AG08396 (cell line): ENCODE measurements at regions not wholly inside any gene's neighbourhood (a gene's known extent, or its start where the extent isn't known, plus 50 kb on each side); places are given as distances from the start of the nearest gene placed in this dataset.
"Not testable (repeated sequence)": the region's sequence is repeated elsewhere in the genome, so short reads cannot be mapped to it uniquely, and the experiment has no call there.

ENCODE experiments used
- DNase-seq: peaks from one replicate; pipeline ENCODE4 v3.0.0; 2012; ENCODE audit warnings: low spot score, mixed read lengths

DNA sequence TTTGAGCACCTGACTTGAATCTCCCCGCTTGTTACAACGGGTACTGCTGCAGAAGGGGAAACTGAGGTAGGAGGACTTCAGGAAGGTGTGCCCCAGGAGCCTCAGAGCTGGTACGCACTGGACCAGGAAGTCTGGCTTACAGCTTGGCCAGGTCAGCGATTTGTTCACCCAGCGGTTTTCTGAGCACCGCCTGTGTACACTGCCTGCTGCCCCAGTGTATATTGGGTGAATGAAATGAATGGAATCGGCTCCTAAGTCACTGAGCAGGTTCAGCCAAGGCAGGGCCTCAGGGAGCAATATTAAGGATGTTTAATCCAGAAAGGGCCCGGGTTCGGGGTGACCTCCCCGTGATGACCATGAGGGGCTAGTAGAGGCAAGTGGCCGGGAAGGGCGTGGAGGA is 164.0 kb upstream of the CIBAR2 start:
- no peak for DNase-seq

DNA sequence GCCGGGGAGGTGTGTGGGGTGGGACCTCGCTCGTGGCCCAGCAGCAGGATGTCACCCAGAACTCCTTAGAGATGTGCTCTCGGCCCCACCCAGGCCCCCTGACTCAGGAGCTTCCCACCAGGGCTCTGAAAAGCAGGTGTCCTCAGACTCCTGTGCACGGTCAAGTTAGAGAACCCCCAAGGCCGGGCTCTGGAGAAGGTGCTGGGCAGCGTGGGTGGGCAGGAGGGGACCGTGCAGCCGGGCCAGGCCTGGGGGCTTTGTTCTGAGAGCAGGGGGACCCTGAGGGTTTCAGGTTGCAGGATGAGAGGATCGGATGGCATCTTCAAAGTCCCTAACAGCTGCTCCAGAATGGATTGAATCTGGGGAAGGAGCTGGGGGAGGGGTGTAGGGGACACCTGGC is 164.4 kb upstream of the CIBAR2 start:
- DNase-seq = no peak

DNA sequence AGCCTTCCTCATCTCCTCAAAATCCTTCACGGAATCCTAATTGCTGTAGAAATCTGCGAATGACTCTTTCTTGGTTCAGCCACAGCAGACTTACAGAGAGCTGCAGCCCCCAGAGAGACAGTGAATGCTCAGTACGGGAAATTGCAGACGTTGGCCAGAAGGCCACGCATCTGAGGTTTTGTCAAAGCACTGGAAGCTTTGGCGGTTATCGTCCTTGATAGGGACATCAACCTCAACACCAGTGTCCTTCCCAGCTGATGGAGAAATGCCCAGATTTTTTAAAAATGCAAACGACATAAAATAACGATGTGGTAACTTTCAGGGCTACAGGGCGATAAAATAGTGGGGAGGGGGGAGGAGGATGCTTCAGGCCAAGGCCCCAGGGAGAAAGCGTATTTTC is 166.6 kb upstream of the CIBAR2 start:
- no peak for DNase-seq

DNA sequence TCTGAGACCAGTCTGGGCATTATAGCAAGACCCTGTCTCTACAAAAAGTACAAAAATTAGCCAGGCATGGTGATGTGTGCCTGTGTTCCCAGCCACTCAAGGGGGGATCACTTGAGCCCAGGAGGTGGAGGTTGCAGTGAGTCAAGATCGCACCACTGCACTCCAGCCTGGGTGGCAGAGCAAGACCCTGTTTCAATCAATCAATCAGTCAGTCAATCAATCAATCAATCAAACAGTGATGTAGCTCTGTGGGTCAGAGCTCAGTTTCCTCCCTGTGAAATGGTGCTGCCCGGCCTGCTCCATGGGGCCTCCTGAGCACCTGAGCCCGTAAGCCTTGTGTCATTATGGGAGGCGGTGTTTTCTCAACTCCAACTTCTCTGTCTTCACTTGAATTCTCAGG is 167.1 kb upstream of the CIBAR2 start:
- no peak for DNase-seq

DNA sequence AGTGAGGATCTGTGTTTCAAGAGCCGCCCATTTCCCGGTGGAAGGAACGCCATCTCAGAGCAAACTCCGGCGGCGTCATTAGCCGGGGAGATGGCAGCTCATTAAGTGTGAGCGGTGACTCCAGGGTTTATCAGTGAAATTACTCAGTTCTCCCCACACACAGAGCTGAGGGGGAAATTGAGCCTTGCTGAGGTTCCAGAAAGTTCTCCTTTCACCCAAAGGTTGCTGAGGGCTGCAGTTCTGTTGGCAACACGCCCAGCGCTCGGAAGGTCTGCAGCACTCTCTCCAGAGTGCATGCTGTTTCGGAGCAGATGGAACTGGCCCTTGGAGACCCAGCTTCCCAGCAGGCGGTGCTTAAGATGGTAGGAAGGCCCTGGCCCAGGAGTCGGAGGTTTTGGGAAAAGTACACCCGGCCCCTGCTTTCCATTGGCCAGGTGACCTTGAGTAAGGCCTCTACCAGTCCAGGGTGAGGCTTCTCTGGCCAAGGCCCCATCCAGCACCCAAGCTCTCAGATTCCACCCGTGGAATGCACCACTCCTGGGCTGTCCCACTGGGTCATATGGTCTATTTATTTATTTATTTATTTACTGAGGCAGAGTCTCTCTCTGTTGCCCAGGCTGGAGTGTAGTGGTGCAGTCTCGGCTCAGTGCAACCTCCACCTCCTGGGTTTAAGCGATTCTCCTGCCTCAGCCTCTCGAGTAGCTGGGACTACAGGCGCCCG is 167.7 kb upstream of the CIBAR2 start:
- DNase-seq = no peak

DNA sequence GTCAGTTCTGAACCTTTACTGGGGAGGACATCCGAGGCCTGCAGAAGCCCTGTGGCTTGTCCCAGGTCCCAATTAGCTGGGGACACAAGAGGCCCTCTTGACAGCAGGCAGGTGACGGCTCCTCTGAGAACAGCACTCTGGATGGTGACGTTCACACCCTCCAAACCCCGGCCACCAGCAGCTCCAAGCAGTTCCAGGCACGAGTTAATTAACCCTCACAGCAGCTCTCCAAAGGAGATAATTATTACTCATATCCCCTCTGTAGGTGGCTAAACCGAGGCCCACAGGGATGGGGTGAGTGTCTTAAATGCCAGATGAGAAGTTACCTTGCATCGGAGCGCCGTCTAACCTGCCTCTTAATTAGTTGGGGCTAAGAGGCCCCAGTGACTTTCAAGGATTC is 168.9 kb upstream of the CIBAR2 start:
- no peak for DNase-seq

DNA sequence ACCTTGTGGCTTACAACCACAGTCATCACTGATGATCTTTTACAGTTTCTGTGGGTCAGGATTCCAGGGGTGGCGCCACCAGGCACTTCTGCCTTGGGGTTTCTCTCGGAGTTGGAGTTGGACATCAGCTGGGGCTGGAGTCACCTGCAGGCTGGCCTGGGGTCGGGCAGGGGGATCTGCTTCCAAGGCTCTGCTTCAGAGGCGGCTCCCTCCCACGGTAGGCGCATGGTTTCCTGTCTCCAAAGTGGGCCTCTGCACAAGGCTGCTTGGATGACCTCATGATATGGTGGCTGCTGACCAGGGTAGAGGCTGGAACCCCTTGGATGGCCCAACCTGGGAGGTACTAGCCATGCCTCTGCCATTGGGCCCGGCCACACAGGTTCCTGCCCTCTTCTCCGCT is 170.6 kb upstream of the CIBAR2 start:
- no peak for DNase-seq

DNA sequence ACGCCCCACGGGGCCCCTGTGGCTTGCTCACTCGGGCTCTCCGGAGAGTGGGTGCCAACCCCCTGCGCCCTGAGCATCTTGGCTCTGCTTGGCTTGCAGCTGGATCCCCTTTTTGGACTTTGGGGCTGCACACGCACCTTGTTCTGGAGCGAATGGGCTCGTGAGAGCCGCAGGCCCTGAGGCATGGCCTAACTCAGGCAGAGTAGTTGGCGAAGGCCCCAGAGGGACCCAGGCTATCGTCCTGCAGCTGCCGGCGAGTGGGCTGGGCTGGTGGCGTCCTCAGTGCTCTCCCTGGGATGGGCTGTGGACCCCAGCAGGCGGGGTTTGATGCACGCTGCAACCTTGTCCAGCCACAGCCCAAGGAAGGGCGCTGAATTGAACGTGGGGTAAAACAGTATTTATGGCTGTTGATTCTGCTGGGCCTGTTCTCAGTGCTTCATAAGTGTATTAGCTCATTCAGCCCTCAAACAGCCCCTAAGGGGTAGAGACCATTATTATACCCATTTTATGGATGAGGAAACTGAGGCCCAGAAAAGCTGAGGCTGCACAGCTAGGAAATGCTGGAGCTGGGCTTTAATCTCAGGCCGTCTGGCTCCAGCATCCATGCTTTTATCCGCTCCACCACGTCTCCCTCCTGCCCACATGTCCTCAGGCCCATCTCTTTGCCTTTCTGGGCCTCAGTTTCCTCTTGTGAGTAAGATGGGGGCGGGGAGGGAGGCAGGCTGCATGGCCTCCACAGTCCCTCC is 171.2 kb upstream of the CIBAR2 start:
- no peak for DNase-seq

DNA sequence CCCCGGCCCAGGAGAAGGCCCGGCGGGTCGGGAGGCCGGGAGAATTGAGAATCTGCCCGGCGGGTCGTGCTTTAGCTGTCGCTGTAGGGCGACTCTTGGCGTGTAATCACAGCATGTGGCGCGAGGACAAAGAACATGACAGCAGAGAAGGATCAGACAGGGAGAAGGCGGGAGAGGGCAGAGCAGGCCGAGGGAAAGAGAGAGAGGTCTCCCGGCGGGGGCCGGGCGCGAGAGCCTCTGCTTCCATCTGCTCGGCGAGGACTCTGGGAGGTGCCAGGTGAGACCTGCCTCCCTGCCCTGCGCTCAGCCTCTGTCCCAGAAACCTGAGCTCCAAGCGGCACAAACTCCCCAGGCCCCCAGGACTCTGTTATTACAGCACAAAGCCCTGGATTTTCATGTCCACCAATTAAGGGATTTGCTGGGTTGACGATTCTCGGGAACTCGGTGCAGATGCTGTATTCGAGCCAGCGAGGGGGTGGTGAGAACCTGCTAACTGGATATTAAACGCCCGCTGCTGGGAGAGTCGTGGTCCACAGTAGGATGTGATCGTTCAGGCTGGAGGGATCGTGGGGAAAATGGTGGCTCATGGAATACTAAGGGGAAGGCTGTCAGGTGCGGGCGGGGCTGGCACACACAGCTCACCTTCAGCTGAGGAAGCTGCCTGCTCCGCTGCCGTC is 172.0 kb upstream of the CIBAR2 start:
- DNase-seq = no peak

DNA sequence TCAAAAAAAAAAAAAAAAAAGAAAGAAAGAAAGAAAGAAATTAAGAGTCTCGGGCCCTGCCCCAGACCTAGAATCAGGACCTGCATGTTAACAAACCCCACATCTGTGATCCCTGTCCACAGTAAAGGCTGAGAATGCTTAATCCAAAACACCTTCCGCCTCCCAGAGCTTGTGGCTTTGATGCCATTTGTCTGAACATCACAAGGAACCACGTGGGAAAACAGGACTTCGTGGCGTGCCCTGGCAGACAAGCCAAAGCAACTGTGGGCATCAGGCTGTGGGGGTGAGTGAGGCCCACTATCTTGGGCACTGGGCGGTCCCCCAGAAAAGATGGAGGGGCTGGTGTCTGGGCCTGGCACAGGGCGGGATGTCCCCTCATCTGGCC is 173.4 kb upstream of the CIBAR2 start:
- DNase-seq = peak; percentile 28

DNA sequence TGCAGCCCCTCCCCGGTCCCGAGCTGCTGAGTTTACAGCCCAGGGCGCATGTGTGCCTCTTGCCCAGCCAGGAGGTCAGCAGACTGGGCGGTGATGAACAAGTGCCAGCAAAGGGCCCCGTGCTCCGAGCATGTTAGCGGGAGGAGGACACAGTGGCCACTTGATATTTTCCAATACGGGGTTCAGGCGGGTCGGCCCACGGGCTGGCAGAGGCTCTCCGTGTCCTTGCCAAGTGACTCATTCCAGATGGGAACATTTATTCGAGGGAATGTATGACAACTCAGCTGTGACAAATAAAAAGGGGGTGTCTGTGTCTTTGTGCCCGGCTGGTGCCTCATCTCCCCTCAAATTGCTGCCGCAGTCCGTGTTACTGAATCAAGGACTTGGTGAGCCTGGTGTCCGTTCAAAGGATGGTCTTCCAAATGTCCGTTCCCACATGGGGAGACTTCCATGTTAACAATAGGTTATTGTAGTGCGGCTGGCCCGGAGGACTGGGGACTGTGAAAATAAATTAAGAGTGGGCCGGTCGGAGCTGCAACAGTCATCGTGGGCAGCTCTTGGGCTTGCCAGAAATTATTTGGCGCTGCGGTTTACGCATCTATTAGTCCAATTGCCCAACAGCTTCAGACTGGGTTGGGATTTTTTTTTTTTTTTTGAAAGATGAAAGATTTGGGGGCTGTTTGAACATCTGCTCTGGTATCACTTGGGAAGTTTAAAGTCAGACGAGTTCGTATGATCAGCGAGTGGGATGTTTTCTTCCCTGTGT is 174.0 kb upstream of the CIBAR2 start:
- peak; percentile 82 for DNase-seq

DNA sequence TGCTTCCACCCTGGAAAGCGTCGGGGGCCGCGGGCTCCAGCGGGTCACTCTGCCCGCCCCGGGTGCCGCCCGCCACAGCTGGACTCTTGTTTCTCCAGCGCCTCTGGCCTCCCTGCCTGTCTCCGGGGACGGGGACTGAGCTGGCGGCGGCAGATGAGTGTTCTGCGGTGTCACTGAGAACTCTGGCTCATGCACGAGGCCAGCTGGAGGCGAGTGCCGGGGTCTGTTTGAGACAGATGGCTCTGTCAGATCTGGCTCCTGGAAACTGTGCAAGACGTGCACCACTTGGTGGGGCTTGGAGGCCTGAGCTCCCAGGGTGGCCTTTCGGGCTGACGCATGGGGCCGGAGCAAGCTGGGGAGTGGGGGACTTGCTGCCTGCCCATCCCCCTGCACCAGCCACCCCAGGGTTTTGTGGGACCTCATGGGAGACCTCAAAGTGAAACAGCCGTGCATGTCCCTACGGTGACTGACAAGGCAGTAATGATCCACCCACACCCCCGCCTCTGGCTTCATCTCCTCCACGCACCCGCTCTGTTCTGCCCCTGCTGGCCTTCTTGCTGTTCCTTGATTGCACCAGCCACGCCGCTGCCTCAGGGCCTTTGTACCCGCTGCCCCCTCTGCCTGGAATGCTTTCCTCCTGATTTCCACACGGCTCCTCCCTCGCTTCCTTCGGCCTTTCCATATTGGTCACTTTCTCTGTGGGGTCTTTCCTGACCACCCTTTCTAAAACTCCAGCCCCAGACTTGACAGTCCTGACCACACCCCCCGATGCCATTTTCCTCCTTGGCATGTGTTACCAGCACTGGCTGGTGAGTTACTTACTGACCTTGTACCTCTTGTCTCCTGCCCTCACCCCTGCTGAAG is 174.9 kb upstream of the CIBAR2 start:
- peak; percentile 70 for DNase-seq

DNA sequence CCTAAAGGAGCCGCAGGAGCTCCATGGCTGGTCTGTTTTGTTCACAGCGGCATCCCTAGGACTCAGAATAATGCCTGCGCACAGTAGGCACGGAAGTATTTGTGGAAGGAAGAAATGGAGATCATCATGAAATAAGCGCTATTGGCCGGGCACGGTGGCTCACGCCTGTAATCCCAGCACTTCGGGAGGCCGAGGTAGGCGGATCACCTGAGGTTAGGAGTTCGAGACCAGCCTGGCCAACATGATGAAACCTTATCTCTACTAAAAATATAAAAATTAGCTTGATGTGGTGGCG is 175.5 kb upstream of the CIBAR2 start:
- not testable (repeated sequence) for DNase-seq

DNA sequence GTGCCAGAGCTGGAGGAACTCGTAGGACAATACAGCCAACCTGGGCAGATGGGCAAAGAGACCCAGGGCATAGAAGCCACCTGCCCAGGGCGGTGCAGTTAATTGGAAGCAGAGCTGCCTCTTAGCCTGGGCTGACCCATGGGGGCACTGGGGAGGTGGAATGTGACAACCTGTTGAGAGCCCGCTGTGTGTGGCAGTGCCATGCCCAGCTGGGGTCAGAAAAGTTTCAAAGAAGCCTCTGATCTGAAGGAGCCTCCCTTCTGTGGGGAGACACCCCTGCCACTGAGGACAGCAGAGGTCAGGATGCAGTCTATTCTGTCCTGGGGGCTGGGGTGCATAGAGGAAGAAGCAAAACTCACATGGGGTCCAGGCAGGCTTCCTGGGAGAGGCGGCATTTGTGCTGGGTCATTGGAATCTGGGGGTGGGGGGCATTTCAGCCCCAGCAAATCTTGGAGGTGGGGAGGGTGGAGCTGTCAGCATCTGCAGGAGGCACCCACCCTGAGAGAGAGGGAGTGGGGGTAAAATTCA is 176.1 kb upstream of the CIBAR2 start:
- DNase-seq = no peak

DNA sequence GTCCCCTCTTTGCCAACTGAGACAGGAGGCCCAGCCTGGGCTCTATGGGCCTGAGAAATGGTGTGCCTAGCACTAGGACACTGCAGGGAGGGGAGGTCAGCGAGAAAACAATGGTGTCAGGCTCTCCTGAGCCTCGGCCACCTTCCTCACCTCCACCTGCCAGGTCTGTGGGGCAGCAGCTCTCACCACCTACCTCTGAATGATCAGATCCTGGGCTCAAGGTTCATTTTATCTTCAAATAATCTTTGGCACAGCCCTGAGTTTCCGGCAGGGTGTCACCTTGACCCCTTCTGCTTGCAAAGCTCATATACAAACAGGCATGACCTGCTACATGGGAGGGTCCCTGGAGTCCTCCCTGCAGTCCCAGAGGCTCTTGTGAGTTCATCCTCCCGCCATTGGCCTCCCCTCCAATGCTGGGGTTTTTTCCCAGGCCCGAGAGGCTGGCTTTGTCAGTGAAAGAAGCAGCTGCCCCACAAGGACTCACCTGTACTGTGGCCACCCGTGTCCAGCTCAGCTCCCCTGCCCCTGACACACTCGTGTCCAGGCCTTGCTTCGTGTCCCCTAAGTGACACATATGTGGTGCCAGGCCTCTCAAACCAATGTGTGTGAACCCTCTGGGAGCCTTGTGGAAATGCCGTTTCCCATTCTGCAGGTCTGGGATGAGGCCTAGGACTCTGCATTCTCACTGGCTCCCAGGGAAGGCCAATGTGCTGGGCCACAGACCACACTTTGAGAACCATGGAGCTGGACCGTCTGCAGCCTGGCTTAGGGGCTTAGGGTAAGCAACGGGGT is 176.8 kb upstream of the CIBAR2 start:
- no peak for DNase-seq

DNA sequence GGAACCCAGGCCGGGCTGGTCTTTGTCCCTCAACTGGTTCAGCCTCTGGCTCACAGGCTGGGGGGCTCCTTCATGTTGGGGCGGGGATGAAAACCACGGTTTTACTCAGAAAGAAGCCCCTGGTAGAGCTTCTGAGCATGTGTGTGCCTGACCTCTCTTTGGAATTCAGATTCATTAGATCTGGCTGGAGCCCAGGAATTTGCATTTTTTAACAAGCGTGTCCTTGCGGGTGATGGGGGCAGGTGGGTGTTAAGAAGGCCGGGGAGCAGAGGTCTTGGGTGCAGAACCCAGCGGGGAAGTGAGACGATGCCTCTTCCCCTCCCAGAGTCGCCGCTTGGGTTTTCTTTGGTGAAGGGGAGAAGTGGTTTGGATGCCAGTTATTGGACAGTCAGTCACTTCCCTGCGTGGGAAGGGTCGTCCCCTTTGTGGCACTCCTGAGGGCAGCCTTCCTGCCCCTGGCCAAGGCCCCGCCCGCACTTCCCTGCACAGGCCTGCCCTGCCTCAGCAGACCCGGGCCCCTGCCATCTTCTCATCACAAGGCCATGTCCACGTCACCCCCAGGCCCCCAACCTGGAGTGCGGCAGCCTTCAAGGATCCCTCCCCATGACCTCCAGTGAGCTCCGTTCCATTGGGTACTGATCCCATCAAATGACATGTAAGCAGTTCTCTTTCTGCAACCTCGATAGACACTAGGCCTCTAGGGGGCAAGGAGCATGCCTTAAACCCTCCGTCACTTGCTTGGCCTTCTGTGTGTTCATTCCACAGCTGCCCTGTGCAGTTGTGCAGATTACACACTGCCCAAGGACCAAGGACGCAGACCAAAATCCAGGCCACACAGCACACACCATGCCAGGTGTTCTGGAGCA is 177.7 kb upstream of the CIBAR2 start:
- DNase-seq = no peak

DNA sequence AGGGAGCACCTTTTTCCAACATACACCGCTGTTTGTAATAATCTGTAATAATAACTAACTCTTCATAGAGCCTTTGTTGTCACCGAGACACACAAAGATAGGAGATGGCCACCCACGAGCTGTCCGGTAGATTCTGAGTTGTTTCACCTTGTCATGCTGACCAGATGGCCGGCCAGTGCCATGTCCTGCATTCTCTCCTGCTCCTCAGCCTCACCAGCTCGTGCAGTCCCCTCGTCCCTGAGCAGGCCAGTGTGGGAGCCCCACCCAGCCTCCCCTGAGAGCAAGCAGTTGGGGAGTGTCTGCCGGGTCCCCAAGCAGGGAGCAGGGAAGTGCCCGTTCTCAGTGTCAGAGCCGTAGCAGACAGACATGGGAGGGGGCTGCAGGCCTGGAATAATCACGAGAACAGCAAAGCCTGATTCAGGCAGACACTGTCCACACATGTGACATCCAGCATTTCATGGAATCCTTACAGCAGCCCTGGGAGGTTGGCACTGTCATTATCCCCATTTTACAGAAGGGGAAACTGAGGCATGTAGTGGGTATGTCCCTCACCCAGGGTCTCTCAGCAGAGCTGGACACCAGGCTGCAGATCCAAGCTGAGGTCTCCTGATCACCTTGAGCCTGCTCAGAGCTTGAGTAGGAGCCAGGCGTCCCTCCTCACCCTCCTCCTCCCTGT is 178.5 kb upstream of the CIBAR2 start:
- DNase-seq = no peak

DNA sequence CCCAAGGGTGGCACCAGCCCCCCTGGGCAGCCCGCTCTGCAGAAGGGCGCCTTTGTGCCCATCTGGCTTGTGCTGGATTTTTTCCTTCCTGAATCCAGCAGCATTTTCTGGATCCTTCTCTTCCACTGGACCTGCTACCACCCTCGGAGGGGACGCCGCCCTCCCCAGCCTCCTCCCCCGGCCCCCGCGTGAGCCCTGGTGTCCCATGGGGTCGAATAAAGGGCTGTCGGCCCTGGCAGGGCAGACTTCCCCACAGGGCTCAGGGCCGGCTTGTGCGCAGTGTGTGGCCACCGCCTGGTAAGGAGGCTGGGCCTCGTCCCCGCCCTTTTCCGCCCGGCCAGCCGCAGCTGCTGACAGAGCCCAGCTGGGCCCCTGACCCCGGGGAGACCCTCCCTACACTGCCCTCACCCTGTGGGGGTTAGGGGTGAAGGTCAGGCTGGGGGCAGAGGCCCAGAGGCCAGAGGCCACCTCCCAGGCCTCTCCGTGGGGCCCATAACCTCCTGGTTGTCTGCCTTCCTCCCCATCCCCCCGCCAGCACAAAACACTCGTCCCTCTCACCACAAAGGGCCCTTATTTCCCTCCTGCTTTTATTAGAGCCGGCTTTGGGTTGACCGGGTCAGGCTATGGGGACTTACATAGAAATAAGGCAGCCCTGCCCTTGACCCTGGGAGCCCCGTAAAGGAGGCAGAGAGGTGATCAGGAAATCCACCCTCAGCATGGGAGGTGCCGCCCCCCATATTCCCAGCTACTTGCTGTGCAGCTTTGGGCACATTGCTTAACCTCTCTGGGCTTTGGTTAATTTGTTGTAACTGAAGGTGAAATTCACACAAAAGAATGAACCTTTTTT is 179.3 kb upstream of the CIBAR2 start:
- no peak for DNase-seq
